ENCODE measurements at regions not wholly inside any gene's neighbourhood (a gene's known extent, or its start where the extent isn't known, plus 50 kb on each side); places are given as distances from the start of the nearest gene placed in this dataset.

- no peak for DNase-seq (ENCODE audit: low spot score)
- TF ChIP-seq CTCF (IDR thresholded peaks at IDR 0.05) = no peak
- no peak for ATAC-seq (ENCODE audit: low FRiP score)
Measured at GRCh38 chr4:71260544-71260943, 78.3 kb upstream of the SLC4A4 start.

- no peak for DNase-seq (ENCODE audit: low spot score)
- ATAC-seq (ENCODE audit: low FRiP score) = no peak
- TF ChIP-seq CTCF (IDR thresholded peaks at IDR 0.05) = no peak
Measured at GRCh38 chr4:71261001-71261400, 77.8 kb upstream of the SLC4A4 start.

GRCh38 chr4:71261633-71262121 is 77.1 kb upstream of the SLC4A4 start:
- DNase-seq (ENCODE audit: low spot score) (no peak), ATAC-seq (ENCODE audit: low FRiP score) (no peak)
- no peak for TF ChIP-seq CTCF (IDR thresholded peaks at IDR 0.05)

GRCh38 chr4:71262161-71262560 is 76.7 kb upstream of the SLC4A4 start:
- no peak for TF ChIP-seq CTCF (IDR thresholded peaks at IDR 0.05)
- ATAC-seq (ENCODE audit: low FRiP score) = no peak
- DNase-seq (ENCODE audit: low spot score) = no peak

GRCh38 chr4:71266090-71266794 is 72.6 kb upstream of the SLC4A4 start:
- ATAC-seq (ENCODE audit: low FRiP score) (no peak), DNase-seq (ENCODE audit: low spot score) (no peak)
- no peak for TF ChIP-seq CTCF (IDR thresholded peaks at IDR 0.05)

GRCh38 chr4:71267244-71267643 is 71.6 kb upstream of the SLC4A4 start:
- no peak for DNase-seq (ENCODE audit: low spot score)
- no peak for TF ChIP-seq CTCF (IDR thresholded peaks at IDR 0.05)
- no peak for ATAC-seq (ENCODE audit: low FRiP score)

- TF ChIP-seq CTCF (IDR thresholded peaks at IDR 0.05) = no peak
- ATAC-seq (ENCODE audit: low FRiP score) (no peak), DNase-seq (ENCODE audit: low spot score) (no peak)
Measured at GRCh38 chr4:71268166-71268565, 70.7 kb upstream of the SLC4A4 start.

All from omental fat pad (tissue), 3 donors.